BLaER1 treated with 17β-estradiol and CSF1 and Interleukin-3, amounts not matched to agents 10 nM and 100 nM (cell line): ENCODE measurements at regions not wholly inside any gene's neighbourhood (a gene's known extent, or its start where the extent isn't known, plus 50 kb on each side); places are given as distances from the start of the nearest gene placed in this dataset.
"Not testable (repeated sequence)": the region's sequence is repeated elsewhere in the genome, so short reads cannot be mapped to it uniquely, and the experiment has no call there.

Experiments
- H3K27ac ChIP-seq, 11 experiments: shearing (Covaris generic); formaldehyde crosslinking; 2 replicates each; pipeline ENCODE4 v1.8.1; 2022
- H3K27me3 ChIP-seq, 11 experiments: shearing (Covaris generic); formaldehyde crosslinking; 2 replicates each; pipeline ENCODE4 v1.8.1; 2022
- H3K36me3 ChIP-seq, 11 experiments: shearing (Covaris generic); formaldehyde crosslinking; 2 replicates each; pipeline ENCODE4 v1.8.1; 2022
- H3K4me1 ChIP-seq, 10 experiments: shearing (Covaris generic); formaldehyde crosslinking; 2 replicates each; pipeline ENCODE4 v1.8.1; 2022
- H3K4me2 ChIP-seq, 11 experiments: shearing (Covaris generic); formaldehyde crosslinking; 2 replicates each; pipeline ENCODE4 v1.8.1; 2022
- H3K4me3 ChIP-seq, 10 experiments: shearing (Covaris generic); formaldehyde crosslinking; 2 replicates each; pipeline ENCODE4 v1.8.1; 2022
- H3K9ac ChIP-seq, 11 experiments: shearing (Covaris generic); formaldehyde crosslinking; 2 replicates each; pipeline ENCODE4 v1.8.1; 2022
- H3K9me3 ChIP-seq, 11 experiments: shearing (Covaris generic); formaldehyde crosslinking; replicated peaks in 1 of 11; 2 replicates each; pipeline ENCODE4 v1.8.1; 2022
- H4K20me1 ChIP-seq, 11 experiments: shearing (Covaris generic); formaldehyde crosslinking; 2 replicates each; pipeline ENCODE4 v1.8.1; 2022
- Cebpa-rat ChIP-seq, 11 experiments: shearing (Covaris generic); IDR thresholded peaks; 2 replicates each; pipeline ENCODE4 v1.8.1; 2022

GRCh38 chrX:3518870-3519269 is 172.4 kb upstream of the MXRA5 start:
- Histone ChIP-seq H4K20me1 (no peaks in the 10 kb centered on the region), H3K9me3 (peaks cover 0 to 11% (median 2%) of the 10 kb centered on the region in 11 experiments; a peak in 5 of 22 replicates), H3K36me3 (no peaks in the 10 kb centered on the region), H3K4me2 (no peak overlapping the region), H3K4me3 (no peak overlapping the region), H3K4me1 (peaks cover 6 to 21% (median 9%) of the 10 kb centered on the region in 10 experiments; a peak in 17 of 20 replicates), H3K27ac (no peak overlapping the region), H3K27me3 (no peaks in the 10 kb centered on the region), H3K9ac (no peak overlapping the region)
- TF ChIP-seq Cebpa-rat (IDR thresholded peaks at IDR 0.05), result no peak

GRCh38 chrX:3516051-3516541 is 169.6 kb upstream of the MXRA5 start:
- Histone ChIP-seq H3K36me3 (no peaks in the 10 kb centered on the region), H3K27me3 (no peaks in the 10 kb centered on the region), H3K9ac (no peak overlapping the region), H4K20me1 (no peaks in the 10 kb centered on the region), H3K9me3 (no peaks in the 10 kb centered on the region; a peak in 1 of 22 replicates), H3K4me2 (peak overlapping the region in 8 of 11 experiments; percentile 5 to 53 (median 36); a peak in 10 of 22 replicates), H3K27ac (peak overlapping the region in 3 of 11 experiments; percentile 24 to 51 (median 40); a peak in 3 of 22 replicates), H3K4me1 (peaks cover 0 to 21% (median 7%) of the 10 kb centered on the region in 10 experiments; a peak in 11 of 20 replicates), H3K4me3 (no peak overlapping the region)
- TF ChIP-seq Cebpa-rat (IDR thresholded peaks at IDR 0.05), result peak in 1 of 11 experiments; percentile 48; a peak in 1 of 22 replicates

GRCh38 chrX:3514996-3515395 is 168.5 kb upstream of the MXRA5 start:
- Histone ChIP-seq H3K4me3 (no peak overlapping the region), H3K27ac (no peak overlapping the region), H3K9me3 (no peaks in the 10 kb centered on the region; a peak in 1 of 22 replicates), H3K4me2 (0 out of 22 replicates have a peak overlapping the region, but pooled peaks of 1 of the 11 experiments have one; percentile 29), H3K9ac (no peak overlapping the region), H3K27me3 (no peaks in the 10 kb centered on the region), H3K4me1 (peaks cover 0 to 21% (median 7%) of the 10 kb centered on the region in 10 experiments; a peak in 11 of 20 replicates), H4K20me1 (no peaks in the 10 kb centered on the region), H3K36me3 (no peaks in the 10 kb centered on the region)
- TF ChIP-seq Cebpa-rat (IDR thresholded peaks at IDR 0.05), result no peak

GRCh38 chrX:3512150-3512549 is 165.7 kb upstream of the MXRA5 start:
- H3K4me2 ChIP-seq, H3K36me3 ChIP-seq: not testable (repeated sequence)

GRCh38 chrX:3509934-3510333 is 163.5 kb upstream of the MXRA5 start:
- peaks cover 7 to 24% (median 11%) of the 10 kb centered on the region in 11 experiments; a peak in 10 of 22 replicates for H3K9me3 ChIP-seq
- no peak for TF ChIP-seq Cebpa-rat (IDR thresholded peaks at IDR 0.05)
- no peak overlapping the region for H3K9ac ChIP-seq
- no peak overlapping the region for H3K27ac ChIP-seq
- no peaks in the 10 kb centered on the region for H3K4me1 ChIP-seq
- H3K36me3 ChIP-seq, result no peaks in the 10 kb centered on the region
- H3K4me2 ChIP-seq, result no peak overlapping the region
- H3K4me3 ChIP-seq, result no peak overlapping the region
- no peaks in the 10 kb centered on the region for H4K20me1 ChIP-seq
- no peaks in the 10 kb centered on the region for H3K27me3 ChIP-seq

More at GRCh38 chrX:3512150-3512549, 165.7 kb upstream of the MXRA5 start:
- H3K9me3 ChIP-seq, result peaks cover 7 to 21% (median 11%) of the 10 kb centered on the region in 11 experiments; a peak in 10 of 22 replicates
- not testable (repeated sequence) for H3K27me3 ChIP-seq, H3K4me3 ChIP-seq, H3K27ac ChIP-seq, H4K20me1 ChIP-seq, H3K9ac ChIP-seq
- peaks cover 0 to 19% (median 7%) of the 10 kb centered on the region in 10 experiments; a peak in 11 of 20 replicates for H3K4me1 ChIP-seq

GRCh38 chrX:3504916-3505315 is 158.5 kb upstream of the MXRA5 start:
- Histone ChIP-seq H4K20me1 (no peaks in the 10 kb centered on the region), H3K27me3 (no peaks in the 10 kb centered on the region), H3K4me3 (no peak overlapping the region), H3K27ac (no peak overlapping the region), H3K9me3 (peaks cover 7 to 24% (median 11%) of the 10 kb centered on the region in 11 experiments; a peak in 10 of 22 replicates), H3K4me1 (no peaks in the 10 kb centered on the region), H3K36me3 (no peaks in the 10 kb centered on the region), H3K9ac (no peak overlapping the region), H3K4me2 (no peak overlapping the region)
- no peak for TF ChIP-seq Cebpa-rat (IDR thresholded peaks at IDR 0.05)

GRCh38 chrX:3501833-3502535 is 155.5 kb upstream of the MXRA5 start:
- H3K4me2 ChIP-seq, result no peak overlapping the region
- H3K9me3 ChIP-seq, result peaks cover 0 to 2% (median 0%) of the 10 kb centered on the region in 11 experiments; a peak in 1 of 22 replicates
- H3K36me3 ChIP-seq, result no peaks in the 10 kb centered on the region
- H3K27ac ChIP-seq, result no peak overlapping the region
- H3K9ac ChIP-seq, result no peak overlapping the region
- no peaks in the 10 kb centered on the region for H3K4me1 ChIP-seq
- H4K20me1 ChIP-seq, result no peaks in the 10 kb centered on the region
- no peak for TF ChIP-seq Cebpa-rat (IDR thresholded peaks at IDR 0.05)
- no peak overlapping the region for H3K4me3 ChIP-seq
- no peaks in the 10 kb centered on the region for H3K27me3 ChIP-seq

GRCh38 chrX:3495836-3496769 is 149.7 kb upstream of the MXRA5 start:
- H3K4me2 ChIP-seq, H4K20me1 ChIP-seq, H3K4me1 ChIP-seq, H3K9me3 ChIP-seq, H3K27me3 ChIP-seq, H3K4me3 ChIP-seq, H3K36me3 ChIP-seq, H3K27ac ChIP-seq, H3K9ac ChIP-seq: not testable (repeated sequence)

GRCh38 chrX:3493605-3494004 is 147.2 kb upstream of the MXRA5 start:
- no peak for TF ChIP-seq Cebpa-rat (IDR thresholded peaks at IDR 0.05)
- H3K4me1 ChIP-seq, result no peaks in the 10 kb centered on the region
- no peaks in the 10 kb centered on the region for H3K9me3 ChIP-seq
- no peak overlapping the region for H3K27ac ChIP-seq
- no peak overlapping the region for H3K9ac ChIP-seq
- H3K36me3 ChIP-seq, result no peaks in the 10 kb centered on the region
- H3K27me3 ChIP-seq, result no peaks in the 10 kb centered on the region
- no peaks in the 10 kb centered on the region for H4K20me1 ChIP-seq
- no peak overlapping the region for H3K4me2 ChIP-seq
- H3K4me3 ChIP-seq, result no peak overlapping the region
